ENCODE measurements at regions not wholly inside any gene's neighbourhood (a gene's known extent, or its start where the extent isn't known, plus 50 kb on each side); places are given as distances from the start of the nearest gene placed in this dataset.
"Not testable (repeated sequence)": the region's sequence is repeated elsewhere in the genome, so short reads cannot be mapped to it uniquely, and the experiment has no call there.

GRCh38 chr9:17846948-17847655 lies 268.2 kb downstream of the SH3GL2 start:
- no peak for DNase-seq

GRCh38 chr9:17847908-17848307 lies 269.0 kb downstream of the SH3GL2 start:
- DNase-seq, result no peak

GRCh38 chr9:17852108-17852507 lies 273.2 kb downstream of the SH3GL2 start:
- no peak for DNase-seq

- no peak for DNase-seq
Measured at GRCh38 chr9:17854487-17854886, 275.6 kb downstream of the SH3GL2 start.

- no peak for DNase-seq
Measured at GRCh38 chr9:17856995-17857394, 278.1 kb downstream of the SH3GL2 start.

GRCh38 chr9:17859228-17859627 lies 280.4 kb downstream of the SH3GL2 start:
- DNase-seq, result no peak

GRCh38 chr9:17859987-17860386 lies 281.1 kb downstream of the SH3GL2 start:
- DNase-seq, result no peak

- no peak for DNase-seq
Measured at GRCh38 chr9:17862101-17862500, 283.2 kb downstream of the SH3GL2 start.

GRCh38 chr9:17862629-17863028 lies 283.8 kb downstream of the SH3GL2 start:
- no peak for DNase-seq

- DNase-seq, result no peak
Measured at GRCh38 chr9:17863213-17863883, 284.5 kb downstream of the SH3GL2 start.

- DNase-seq, result no peak
Measured at GRCh38 chr9:17863924-17864323, 285.1 kb downstream of the SH3GL2 start.

GRCh38 chr9:17864951-17865350 lies 286.1 kb downstream of the SH3GL2 start:
- no peak for DNase-seq

GRCh38 chr9:17865881-17866280 lies 287.0 kb downstream of the SH3GL2 start:
- no peak for DNase-seq

- no peak for DNase-seq
Measured at GRCh38 chr9:17870722-17871121, 291.9 kb downstream of the SH3GL2 start.

- no peak for DNase-seq
Measured at GRCh38 chr9:17871213-17871890, 292.5 kb downstream of the SH3GL2 start.

GRCh38 chr9:17875886-17876285 lies 297.0 kb downstream of the SH3GL2 start:
- DNase-seq, result no peak

- DNase-seq, result no peak
Measured at GRCh38 chr9:17876687-17877086, 297.8 kb downstream of the SH3GL2 start.

- DNase-seq, result no peak
Measured at GRCh38 chr9:17878810-17879370, 300.0 kb downstream of the SH3GL2 start.

GRCh38 chr9:17881371-17881770 lies 302.5 kb downstream of the SH3GL2 start:
- no peak for DNase-seq

- DNase-seq, result no peak
Measured at GRCh38 chr9:17882688-17883594, 304.1 kb downstream of the SH3GL2 start.

- no peak for DNase-seq
Measured at GRCh38 chr9:17888066-17888465, 309.2 kb downstream of the SH3GL2 start.

GRCh38 chr9:17888964-17889363 lies 310.1 kb downstream of the SH3GL2 start:
- not testable (repeated sequence) for DNase-seq
